A673 (cell line): ENCODE measurements at regions not wholly inside any gene's neighbourhood (a gene's known extent, or its start where the extent isn't known, plus 50 kb on each side); places are given as distances from the start of the nearest gene placed in this dataset.

Source experiments
- EZH2 ChIP-seq: fragments of 200-600 bp; sonication (generic); IDR thresholded peaks from 2 replicates; pipeline ENCODE4 v1.6.1; 2017; ENCODE audit warnings: borderline replicate concordance, low read depth, mild to moderate bottlenecking, mixed read lengths, antibody characterized with exemption, low read length; ENCODE audit not compliant: poor library complexity, severe bottlenecking
- TF ChIP-seq, protein P1 (sequence below): fragments of 300-800, 200-600 bp; sonication (generic); conservative IDR thresholded peaks from 2 replicates; pipeline ENCODE4 v1.5.1; 2017; ENCODE audit warnings: low read depth, mild to moderate bottlenecking, antibody characterized with exemption, low read length, moderate library complexity, mixed read lengths

DNA sequence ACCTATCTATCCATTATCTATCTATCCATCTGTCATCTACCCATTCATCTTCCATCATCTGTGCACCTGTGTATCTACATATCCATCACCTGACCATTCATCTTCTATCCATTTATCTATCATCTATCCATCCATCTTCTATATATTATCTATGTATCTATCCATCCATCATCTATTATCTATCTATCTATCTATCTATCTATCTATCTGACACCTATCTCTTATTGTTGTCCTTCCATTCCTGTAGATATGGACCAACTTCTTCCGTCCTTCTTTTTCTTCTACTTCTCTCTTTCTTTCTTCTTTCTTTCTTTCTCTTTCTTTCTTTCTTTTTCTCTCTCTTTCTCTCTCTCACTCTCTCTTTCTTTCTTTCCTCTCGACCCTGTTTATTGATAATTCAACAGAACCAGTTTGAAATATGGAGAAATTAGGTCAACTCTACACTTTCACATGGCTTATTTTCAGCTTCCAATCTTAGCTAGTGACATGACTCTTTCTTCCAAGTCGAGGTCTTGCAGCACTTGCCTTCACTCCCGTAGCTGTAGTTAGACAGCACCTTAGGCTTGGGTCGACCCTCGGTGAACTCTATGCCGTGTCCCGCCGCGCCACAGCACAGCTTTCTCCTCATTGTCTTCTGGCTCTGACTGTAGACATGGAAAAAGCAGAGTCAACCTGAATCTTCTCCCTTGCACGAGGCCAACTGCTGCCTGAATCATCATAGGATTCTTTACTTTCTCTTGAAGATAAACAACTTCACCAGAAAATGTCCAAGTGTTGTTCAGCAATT lies 110.4 kb upstream of the EXOC2 start:
- TF ChIP-seq, protein P1, sequence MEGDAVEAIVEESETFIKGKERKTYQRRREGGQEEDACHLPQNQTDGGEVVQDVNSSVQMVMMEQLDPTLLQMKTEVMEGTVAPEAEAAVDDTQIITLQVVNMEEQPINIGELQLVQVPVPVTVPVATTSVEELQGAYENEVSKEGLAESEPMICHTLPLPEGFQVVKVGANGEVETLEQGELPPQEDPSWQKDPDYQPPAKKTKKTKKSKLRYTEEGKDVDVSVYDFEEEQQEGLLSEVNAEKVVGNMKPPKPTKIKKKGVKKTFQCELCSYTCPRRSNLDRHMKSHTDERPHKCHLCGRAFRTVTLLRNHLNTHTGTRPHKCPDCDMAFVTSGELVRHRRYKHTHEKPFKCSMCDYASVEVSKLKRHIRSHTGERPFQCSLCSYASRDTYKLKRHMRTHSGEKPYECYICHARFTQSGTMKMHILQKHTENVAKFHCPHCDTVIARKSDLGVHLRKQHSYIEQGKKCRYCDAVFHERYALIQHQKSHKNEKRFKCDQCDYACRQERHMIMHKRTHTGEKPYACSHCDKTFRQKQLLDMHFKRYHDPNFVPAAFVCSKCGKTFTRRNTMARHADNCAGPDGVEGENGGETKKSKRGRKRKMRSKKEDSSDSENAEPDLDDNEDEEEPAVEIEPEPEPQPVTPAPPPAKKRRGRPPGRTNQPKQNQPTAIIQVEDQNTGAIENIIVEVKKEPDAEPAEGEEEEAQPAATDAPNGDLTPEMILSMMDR: no peak
- no peak for TF ChIP-seq EZH2
